GM21576 (cell line): ENCODE measurements at regions not wholly inside any gene's neighbourhood (a gene's known extent, or its start where the extent isn't known, plus 50 kb on each side); places are given as distances from the start of the nearest gene placed in this dataset.

Source experiments
- ATAC-seq: cut with Tn5 transposase; IDR thresholded peaks from one replicate; pipeline ENCODE4 v1.9.1; 2021; ENCODE audit warnings: mild to moderate bottlenecking, moderate library complexity; ENCODE audit not compliant: unreplicated experiment

GRCh38 chr12:89948271-89949175 is 239.9 kb upstream of the ATP2B1 start:
- ATAC-seq = no peak

- ATAC-seq = no peak
These were observed 239.0 kb upstream of the ATP2B1 start for GRCh38 chr12:89947437-89948270.

- no peak for ATAC-seq
These were observed 238.0 kb upstream of the ATP2B1 start for GRCh38 chr12:89946518-89947135.

- no peak for ATAC-seq
These were observed 236.5 kb upstream of the ATP2B1 start for GRCh38 chr12:89945123-89945522.

GRCh38 chr12:89943463-89943862 is 234.8 kb upstream of the ATP2B1 start:
- ATAC-seq = no peak

GRCh38 chr12:89941436-89941835 is 232.8 kb upstream of the ATP2B1 start:
- ATAC-seq = no peak

- ATAC-seq = no peak
These were observed 231.0 kb upstream of the ATP2B1 start for GRCh38 chr12:89939522-89940215.

- ATAC-seq = no peak
These were observed 228.0 kb upstream of the ATP2B1 start for GRCh38 chr12:89936631-89937030.

GRCh38 chr12:89935850-89936249 is 227.2 kb upstream of the ATP2B1 start:
- peak; percentile 78 for ATAC-seq

- ATAC-seq = no peak
These were observed 225.3 kb upstream of the ATP2B1 start for GRCh38 chr12:89933911-89934310.

- no peak for ATAC-seq
These were observed 224.3 kb upstream of the ATP2B1 start for GRCh38 chr12:89932954-89933353.

GRCh38 chr12:89928467-89928866 is 219.8 kb upstream of the ATP2B1 start:
- peak; percentile 32 for ATAC-seq

- peak; percentile 97 for ATAC-seq
These were observed 218.6 kb upstream of the ATP2B1 start for GRCh38 chr12:89927226-89927698.

GRCh38 chr12:89924191-89924590 is 215.6 kb upstream of the ATP2B1 start:
- ATAC-seq = no peak

GRCh38 chr12:89923091-89923490 is 214.5 kb upstream of the ATP2B1 start:
- ATAC-seq = no peak

- ATAC-seq = no peak
These were observed 212.2 kb upstream of the ATP2B1 start for GRCh38 chr12:89920866-89921265.

- ATAC-seq = no peak
These were observed 210.7 kb upstream of the ATP2B1 start for GRCh38 chr12:89919241-89919906.

GRCh38 chr12:89918172-89918846 is 209.7 kb upstream of the ATP2B1 start:
- ATAC-seq = no peak

GRCh38 chr12:89909753-89910152 is 201.1 kb upstream of the ATP2B1 start:
- ATAC-seq = no peak

GRCh38 chr12:89907659-89908058 is 199.0 kb upstream of the ATP2B1 start:
- no peak for ATAC-seq
